ENCODE measurements at regions not wholly inside any gene's neighbourhood (a gene's known extent, or its start where the extent isn't known, plus 50 kb on each side); places are given as distances from the start of the nearest gene placed in this dataset.

DNA sequence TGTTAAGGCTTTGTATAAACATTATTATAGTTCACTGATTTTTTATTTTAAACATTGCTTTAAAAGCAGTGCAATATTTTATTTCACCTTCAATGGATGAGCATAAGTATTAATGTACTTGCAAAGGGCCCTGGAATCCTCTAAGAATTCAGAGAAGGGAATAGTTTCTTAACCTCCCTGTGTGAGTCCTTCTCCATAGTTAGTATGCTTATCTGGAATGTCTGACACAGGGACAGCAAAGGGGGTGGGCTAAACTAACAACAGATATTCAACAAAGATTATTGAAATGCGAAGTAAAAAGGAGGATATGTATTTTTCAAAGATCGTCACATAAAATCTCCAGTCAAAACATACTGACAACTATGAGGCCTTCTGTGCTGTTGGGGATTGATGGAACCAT lies 300.4 kb downstream of the CENPW start:
- TF ChIP-seq EZH2phosphoT487 (IDR thresholded peaks at IDR 0.05) (no peak), CTCF (IDR thresholded peaks at IDR 0.05) (no peak)

Data from neural progenitor cell (in vitro differentiated cells).